NCI-H69 (cell line): ENCODE measurements at regions not wholly inside any gene's neighbourhood (a gene's known extent, or its start where the extent isn't known, plus 50 kb on each side); places are given as distances from the start of the nearest gene placed in this dataset.

ENCODE experiments used
- DNase-seq: peaks from one replicate; lab custom pipeline; 2025; lab: John Stamatoyannopoulos, UW

- DNase-seq, result no peak
Measured at GRCh38 chr5:145198525-145199260, 636.4 kb downstream of the PRELID2 start.

- no peak for DNase-seq
Measured at GRCh38 chr5:145189746-145190145, 645.4 kb downstream of the PRELID2 start.

- DNase-seq, result no peak
Measured at GRCh38 chr5:145180371-145180770, 654.8 kb downstream of the PRELID2 start.

GRCh38 chr5:145178641-145179523 lies 656.3 kb downstream of the PRELID2 start:
- peak; percentile 8 for DNase-seq

- no peak for DNase-seq
Measured at GRCh38 chr5:145176041-145176440, 659.1 kb downstream of the PRELID2 start.

- DNase-seq, result peak; percentile 59
Measured at GRCh38 chr5:145166110-145166509, 669.0 kb downstream of the PRELID2 start.

- DNase-seq, result no peak
Measured at GRCh38 chr5:145163876-145164275, 671.3 kb downstream of the PRELID2 start.

- no peak for DNase-seq
Measured at GRCh38 chr5:145162626-145163025, 672.5 kb downstream of the PRELID2 start.

GRCh38 chr5:145161391-145161790 lies 673.8 kb downstream of the PRELID2 start:
- peak; percentile 94 for DNase-seq

GRCh38 chr5:145160679-145161078 lies 674.5 kb downstream of the PRELID2 start:
- DNase-seq, result peak; percentile 81

GRCh38 chr5:145158730-145159129 lies 676.4 kb downstream of the PRELID2 start:
- DNase-seq, result peak; percentile 92

- DNase-seq, result no peak
Measured at GRCh38 chr5:145157841-145158240, 677.3 kb downstream of the PRELID2 start.

- no peak for DNase-seq
Measured at GRCh38 chr5:145141534-145141933, 693.6 kb downstream of the PRELID2 start.

- no peak for DNase-seq
Measured at GRCh38 chr5:145130996-145131395, 704.1 kb downstream of the PRELID2 start.

GRCh38 chr5:145129797-145130196 lies 705.3 kb downstream of the PRELID2 start:
- DNase-seq, result no peak

GRCh38 chr5:145124806-145125205 lies 710.3 kb downstream of the PRELID2 start:
- DNase-seq, result no peak

- no peak for DNase-seq
Measured at GRCh38 chr5:145118611-145119010, 716.5 kb downstream of the PRELID2 start.

- DNase-seq, result no peak
Measured at GRCh38 chr5:145118127-145118526, 717.0 kb downstream of the PRELID2 start.

- no peak for DNase-seq
Measured at GRCh38 chr5:145117285-145117684, 717.9 kb downstream of the PRELID2 start.

GRCh38 chr5:145111420-145111819 lies 723.7 kb downstream of the PRELID2 start:
- no peak for DNase-seq

GRCh38 chr5:145110834-145111233 lies 724.3 kb downstream of the PRELID2 start:
- no peak for DNase-seq

GRCh38 chr5:145110181-145110580 lies 725.0 kb downstream of the PRELID2 start:
- DNase-seq, result no peak

GRCh38 chr5:145105384-145105783 lies 729.8 kb downstream of the PRELID2 start:
- no peak for DNase-seq
